ENCODE measurements at regions not wholly inside any gene's neighbourhood (a gene's known extent, or its start where the extent isn't known, plus 50 kb on each side); places are given as distances from the start of the nearest gene placed in this dataset.

- TF ChIP-seq CTCF (IDR thresholded peaks at IDR 0.05) (no peak), POLR2A (IDR thresholded peaks at IDR 0.05) (no peak)
Observed at GRCh38 chr16:8047736-8048135, 542.6 kb downstream of the TMEM114 start.
